ENCODE measurements at regions not wholly inside any gene's neighbourhood (a gene's known extent, or its start where the extent isn't known, plus 50 kb on each side); places are given as distances from the start of the nearest gene placed in this dataset.

DNA sequence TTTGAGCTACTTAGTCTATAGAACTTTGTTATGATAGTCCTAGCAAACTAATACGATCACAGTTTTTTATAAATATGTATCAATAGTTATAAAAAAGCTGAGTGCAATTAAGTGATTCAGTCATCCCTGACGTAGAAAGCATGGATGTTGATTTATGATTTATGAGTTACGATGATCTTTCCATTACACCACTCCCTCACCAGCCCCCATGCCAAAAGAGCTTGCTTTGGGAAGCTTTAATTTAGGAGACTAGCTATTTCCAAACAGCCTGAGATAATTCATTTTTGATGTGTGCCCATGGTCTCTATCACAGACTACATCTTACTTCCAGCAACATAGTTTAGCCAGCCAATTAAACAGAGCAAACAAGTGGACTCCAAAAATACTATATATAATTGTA, 256.8 kb downstream of the GABRG2 start:
- DNase-seq (ENCODE audit: low read depth): no peak

DNA sequence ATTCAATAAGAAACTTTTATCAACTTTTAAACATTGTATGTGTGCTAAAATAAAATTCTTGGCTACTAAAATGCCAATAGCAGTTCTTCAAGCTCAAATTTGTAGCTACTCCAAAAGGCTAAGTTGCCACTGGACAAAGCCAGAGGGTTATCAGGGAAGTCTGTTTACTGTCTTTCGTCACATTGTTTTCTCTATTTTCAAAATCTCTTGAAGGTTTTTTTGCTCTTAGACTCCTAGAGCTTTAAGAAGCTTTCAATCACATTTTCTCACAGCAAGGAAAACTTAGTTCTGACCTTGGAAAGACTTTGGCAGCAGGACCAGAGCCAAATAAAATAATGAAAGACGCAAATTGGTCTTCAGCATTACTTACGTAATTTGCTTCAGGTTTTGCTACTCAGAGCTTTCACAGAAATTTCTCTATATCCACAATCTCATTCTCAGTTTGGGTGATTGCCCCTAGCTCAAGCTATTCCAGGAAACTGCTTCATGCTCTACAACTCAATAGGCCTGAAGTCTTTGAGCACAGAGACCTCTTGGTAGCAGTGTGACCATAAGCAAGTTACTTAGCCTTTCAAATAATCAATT, 257.7 kb downstream of the GABRG2 start:
- DNase-seq (ENCODE audit: low read depth): no peak

DNA sequence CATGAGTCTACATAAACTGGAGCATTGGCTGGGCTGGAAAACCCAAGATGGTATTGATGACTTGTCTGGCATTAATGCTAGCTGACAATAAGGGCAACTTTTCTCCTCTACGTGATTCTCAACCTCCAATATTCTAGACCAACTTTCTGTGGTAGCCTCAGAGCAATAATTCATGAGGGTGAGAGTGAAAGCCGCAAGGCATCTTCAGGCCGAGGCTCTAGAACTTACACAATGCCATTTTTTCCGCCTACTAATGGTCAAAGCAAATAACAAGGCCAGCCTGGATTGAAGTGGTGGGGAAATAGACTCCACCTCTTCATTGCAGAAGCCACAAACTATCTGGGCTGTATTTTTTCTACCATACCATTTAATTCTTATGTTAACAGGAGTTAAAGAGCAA, 267.4 kb downstream of the GABRG2 start:
- no peak for DNase-seq (ENCODE audit: low read depth)

DNA sequence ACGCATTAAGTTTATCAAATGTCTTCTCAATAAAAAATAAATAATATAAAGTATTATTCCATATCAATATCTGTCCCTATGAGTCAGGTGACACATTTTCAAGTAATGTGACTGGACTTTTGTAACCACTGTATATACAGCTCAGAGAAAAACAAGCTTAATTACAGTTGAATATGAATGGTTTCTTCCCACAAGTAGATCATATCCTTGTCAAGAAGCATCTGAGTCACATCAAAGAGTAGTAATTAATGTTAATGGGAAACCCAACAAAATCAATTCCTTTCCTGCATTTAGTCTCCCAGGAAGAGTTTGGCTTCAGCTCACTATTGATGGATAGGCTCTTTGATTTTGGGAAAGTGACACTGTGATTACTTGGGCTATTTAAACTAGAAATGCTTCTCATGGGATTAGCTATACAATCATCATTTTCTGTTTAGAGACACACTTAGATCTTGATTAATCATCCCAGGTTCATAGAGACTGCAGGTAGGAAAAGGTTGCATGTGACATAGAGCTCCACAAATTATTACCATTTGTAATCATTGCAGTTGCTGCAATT, 292.9 kb downstream of the GABRG2 start:
- DNase-seq (ENCODE audit: low read depth): no peak

DNA sequence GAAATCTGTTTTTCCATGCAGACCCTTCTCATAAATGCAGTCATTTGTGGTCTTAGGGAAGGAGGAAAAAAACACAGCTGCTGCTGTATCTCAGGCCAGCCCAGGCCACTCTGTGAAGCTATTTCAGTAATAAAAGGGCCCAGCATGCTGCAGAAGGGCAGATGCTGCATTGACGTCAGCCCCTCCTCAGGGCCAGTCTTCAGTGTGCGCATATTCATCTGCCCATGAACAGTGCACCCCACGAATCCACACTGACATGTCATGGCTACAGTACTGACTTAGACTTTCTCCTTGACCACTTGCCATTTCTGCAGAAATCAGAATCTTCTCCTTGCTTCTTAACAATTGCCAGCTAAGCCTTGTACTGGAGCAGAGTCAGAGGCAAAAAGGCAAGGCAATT, 304.7 kb downstream of the GABRG2 start:
- no peak for DNase-seq (ENCODE audit: low read depth)

DNA sequence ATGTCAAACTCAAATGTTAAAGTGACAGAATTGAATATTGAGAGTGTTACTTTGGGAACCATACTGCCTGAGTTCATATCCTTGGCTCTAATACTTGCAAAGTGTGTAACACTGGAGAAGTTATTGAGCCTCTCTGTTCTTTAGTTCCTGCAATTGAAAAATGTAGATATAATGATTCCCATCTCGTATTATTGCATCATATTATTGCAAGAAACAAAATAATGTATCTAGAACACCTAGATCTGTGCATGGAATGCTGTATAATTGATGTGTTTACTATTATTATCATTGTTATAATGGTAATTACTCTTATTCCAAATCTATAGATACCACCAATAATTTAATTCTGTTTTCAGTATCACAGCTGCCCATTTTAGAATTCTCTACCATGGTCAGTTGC, 310.3 kb downstream of the GABRG2 start:
- DNase-seq (ENCODE audit: low read depth): no peak

GRCh38 chr5:162382839-162383238, 315.3 kb downstream of the GABRG2 start:
- no peak for DNase-seq (ENCODE audit: low read depth)

DNA sequence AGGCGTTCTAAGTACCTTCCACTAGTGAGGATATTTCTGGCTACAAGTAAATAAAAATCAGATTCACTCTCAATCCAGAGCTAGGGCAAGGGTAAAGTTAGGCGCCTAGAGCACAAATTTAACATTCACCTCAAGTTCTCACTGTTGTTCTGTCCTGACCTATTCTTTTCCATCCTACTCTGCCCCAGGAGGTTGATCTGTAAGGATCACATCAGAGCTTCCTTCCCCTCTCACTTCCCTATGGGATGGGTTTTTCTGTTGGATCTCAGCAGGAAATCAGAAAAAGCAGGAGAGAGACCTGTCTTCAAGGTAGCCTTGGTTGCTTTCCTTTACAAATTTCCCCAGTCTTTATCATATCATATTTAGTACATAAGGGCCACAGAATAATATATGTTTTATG, 316.7 kb downstream of the GABRG2 start:
- no peak for DNase-seq (ENCODE audit: low read depth)

- DNase-seq (ENCODE audit: low read depth): no peak
These were observed 324.3 kb downstream of the GABRG2 start for GRCh38 chr5:162391833-162392232.

DNA sequence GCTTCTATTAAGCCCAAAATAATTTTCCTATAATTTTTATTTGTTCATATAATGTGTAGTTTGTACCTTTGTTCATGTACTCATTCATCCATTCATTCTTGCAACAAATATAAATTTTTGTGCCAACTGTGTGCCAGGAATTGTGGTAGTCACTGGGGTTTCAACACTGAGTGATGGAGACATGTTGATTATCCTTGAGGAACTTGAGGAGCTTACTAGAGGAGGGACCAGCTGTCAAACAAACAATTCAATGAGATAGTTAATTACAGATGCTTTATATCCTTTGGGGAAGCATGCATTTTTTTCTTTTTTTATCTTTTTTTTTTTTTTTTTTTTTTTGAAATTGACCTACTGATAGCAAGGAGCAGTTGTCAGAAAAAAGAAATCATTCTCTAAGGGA, 324.8 kb downstream of the GABRG2 start:
- no peak for DNase-seq (ENCODE audit: low read depth)

DNA sequence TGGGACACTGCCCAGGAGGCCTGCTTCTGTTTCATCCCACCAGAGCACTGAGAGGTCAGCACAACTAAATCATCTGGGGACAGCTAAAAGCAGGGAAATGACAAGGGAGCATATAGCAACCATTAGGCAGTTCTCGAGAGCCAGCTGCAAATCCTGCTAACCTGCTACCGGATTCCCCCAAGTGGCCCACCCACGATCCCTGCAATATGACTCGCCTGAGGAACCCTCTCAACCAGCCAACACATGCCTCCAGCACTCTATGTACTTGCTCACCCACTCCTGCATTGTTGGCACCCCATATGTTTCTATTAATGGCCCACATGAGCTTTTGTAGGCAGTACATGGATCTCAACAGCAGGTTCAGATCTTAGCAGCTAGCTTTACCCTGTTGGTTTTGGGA, 326.0 kb downstream of the GABRG2 start:
- DNase-seq (ENCODE audit: low read depth): no peak

GRCh38 chr5:162407614-162408013, 340.0 kb downstream of the GABRG2 start:
- DNase-seq (ENCODE audit: low read depth): no peak

- no peak for DNase-seq (ENCODE audit: low read depth)
These were observed 342.8 kb downstream of the GABRG2 start for GRCh38 chr5:162410365-162410764.

DNA sequence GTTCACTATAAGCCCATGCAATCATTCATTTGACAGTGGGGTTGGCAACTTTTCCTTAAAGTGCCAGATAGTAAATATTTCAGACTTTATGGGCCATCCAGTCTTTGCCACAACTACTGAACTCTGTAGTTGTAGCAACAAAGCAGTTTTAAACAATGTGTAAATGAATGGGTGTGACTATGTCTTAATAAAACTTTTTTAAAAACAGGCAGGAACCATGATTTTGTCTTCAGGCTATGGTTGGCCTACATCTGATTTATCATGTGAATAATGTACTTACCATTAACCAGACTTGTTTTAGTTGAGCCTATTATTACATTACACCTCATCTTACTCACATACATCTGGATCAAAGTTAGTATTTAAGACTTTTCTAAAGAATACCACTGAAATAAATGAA, 361.6 kb downstream of the GABRG2 start:
- no peak for DNase-seq (ENCODE audit: low read depth)

DNA sequence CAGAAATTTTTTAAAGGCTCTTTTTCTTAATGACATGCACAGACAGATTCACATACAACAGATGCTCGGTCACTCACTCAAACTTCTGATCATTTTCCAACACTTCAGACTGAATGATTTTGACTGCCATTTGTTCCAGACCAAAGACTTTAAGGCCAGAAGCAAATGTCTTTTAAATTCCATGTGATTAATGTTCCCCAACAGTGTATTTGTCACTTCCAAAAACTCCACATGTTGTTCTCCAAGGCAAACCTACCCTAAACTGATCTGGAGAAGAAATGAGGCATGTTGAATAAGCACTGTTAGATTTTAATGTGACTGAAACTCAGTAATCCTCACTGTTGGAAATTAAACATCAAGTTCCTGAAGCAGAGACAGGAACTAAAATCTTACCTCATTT, 366.7 kb downstream of the GABRG2 start:
- no peak for DNase-seq (ENCODE audit: low read depth)

DNA sequence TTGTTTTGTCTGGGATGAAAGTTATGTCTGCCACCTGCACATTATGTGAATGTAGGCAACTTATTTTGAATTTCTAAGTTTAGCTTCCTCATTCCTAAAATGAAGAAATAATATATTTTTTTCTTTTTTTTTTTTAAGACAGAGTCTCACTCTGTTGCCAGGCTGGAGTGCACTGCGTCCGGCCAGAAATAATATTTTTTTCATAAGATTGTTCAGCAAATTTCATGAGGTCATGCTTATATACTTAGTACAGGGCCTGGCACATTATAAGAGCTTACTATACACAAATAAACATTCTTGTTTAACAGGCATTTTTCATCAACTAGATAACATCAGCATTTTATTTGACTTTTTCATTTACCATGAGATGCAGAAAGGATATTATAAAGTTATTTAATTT, 368.5 kb downstream of the GABRG2 start:
- DNase-seq (ENCODE audit: low read depth): no peak

GRCh38 chr5:162444129-162444762, 376.7 kb downstream of the GABRG2 start:
- DNase-seq (ENCODE audit: low read depth): no peak

GRCh38 chr5:162456086-162456485, 388.5 kb downstream of the GABRG2 start:
- no peak for DNase-seq (ENCODE audit: low read depth)

- no peak for DNase-seq (ENCODE audit: low read depth)
These were observed 398.4 kb downstream of the GABRG2 start for GRCh38 chr5:162466011-162466410.

GRCh38 chr5:162473041-162473714, 405.6 kb downstream of the GABRG2 start:
- no peak for DNase-seq (ENCODE audit: low read depth)

GRCh38 chr5:162474239-162474638, 406.7 kb downstream of the GABRG2 start:
- no peak for DNase-seq (ENCODE audit: low read depth)

DNA sequence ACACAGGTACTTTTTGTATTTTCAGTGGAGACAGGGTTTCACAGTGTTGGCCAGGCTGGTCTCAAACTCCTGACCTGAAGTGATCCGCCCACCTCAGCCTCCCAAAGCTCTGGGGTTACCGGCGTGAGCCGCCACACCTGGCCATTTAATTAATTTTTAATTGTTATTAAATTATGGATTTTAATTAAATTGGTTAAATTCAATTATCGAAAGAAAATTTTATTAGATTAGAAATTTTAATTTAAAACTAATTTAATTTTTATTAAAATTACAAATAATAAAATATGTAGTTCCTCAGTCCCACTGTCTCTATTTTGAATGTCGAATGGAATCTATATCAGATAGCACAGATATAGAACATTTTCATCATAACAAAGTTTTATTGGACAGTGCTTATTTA, 416.5 kb downstream of the GABRG2 start:
- DNase-seq (ENCODE audit: low read depth): no peak

- DNase-seq (ENCODE audit: low read depth): no peak
These were observed 417.4 kb downstream of the GABRG2 start for GRCh38 chr5:162484986-162485385.
